IMR-90 (cell line): ENCODE measurements at regions not wholly inside any gene's neighbourhood (a gene's known extent, or its start where the extent isn't known, plus 50 kb on each side); places are given as distances from the start of the nearest gene placed in this dataset.

Experiments used
- ATAC-seq: fragments of 200-7000 bp; cut with Tn5 transposase; 2 replicates; pipeline ENCODE4 v1.9.1; 2020; ENCODE audit warnings: low read depth, mild to moderate bottlenecking, moderate library complexity
- BruUV-seq: library from RNA; stranded (reverse); fragments of 400-500 nt; replicated peaks from 2 replicates; lab custom pipeline; 2021; lab: Mats Ljungman, UMichigan
- CTCF ChIA-PET: fragments of 300-600 bp; formaldehyde crosslinking; extraction: SDS; loops from one replicate; lab custom pipeline; 2021; ENCODE audit warnings: antibody characterized with exemption; lab: Yijun Ruan, JAX
- POLR2A ChIA-PET: fragments of 300-600 bp; sonication (Branson Sonifier 250); formaldehyde crosslinking; loops from one replicate; lab custom pipeline; 2022; ENCODE audit warnings: antibody characterized with exemption; ENCODE audit not compliant: unreplicated experiment; lab: Charles Lee
- DNase-seq: peaks from one replicate; pipeline ENCODE4 v3.0.0; 2013
- H2AFZ ChIP-seq: replicated peaks from 2 replicates; pipeline ENCODE3; 2013; ENCODE audit warnings: low read length, mild to moderate bottlenecking; ENCODE audit not compliant: poor library complexity
- H2AK5ac ChIP-seq: 2 replicates; pipeline ENCODE4 v1.6.1; 2013; ENCODE audit warnings: low read depth, low read length, inconsistent platforms
- H2AK9ac ChIP-seq: replicated peaks from 2 replicates; pipeline ENCODE3; 2013; ENCODE audit warnings: mild to moderate bottlenecking, low read depth, low read length, moderate library complexity; ENCODE audit not compliant: poor library complexity
- H2BK120ac ChIP-seq: 2 replicates; pipeline ENCODE4 v1.6.1; 2013; ENCODE audit warnings: low read depth, low read length, inconsistent platforms
- H2BK15ac ChIP-seq: 3 replicates; pipeline ENCODE4 v1.6.1; 2013; ENCODE audit warnings: low read depth, low read length, inconsistent platforms
- H2BK20ac ChIP-seq: 2 replicates; pipeline ENCODE4 v1.6.1; 2013; ENCODE audit warnings: low read depth, mild to moderate bottlenecking, inconsistent platforms, low read length, moderate library complexity
- H2BK5ac ChIP-seq: 2 replicates; pipeline ENCODE4 v1.6.1; 2013; ENCODE audit warnings: mild to moderate bottlenecking, low read depth, low read length, inconsistent platforms; ENCODE audit not compliant: poor library complexity, severe bottlenecking
- H3K14ac ChIP-seq: replicated peaks from 2 replicates; pipeline ENCODE4 v1.6.1; 2013; ENCODE audit warnings: low read depth, low read length, inconsistent platforms
- H3K18ac ChIP-seq: 2 replicates; pipeline ENCODE4 v1.6.1; 2013; ENCODE audit warnings: low read depth, low read length, control low read depth
- H3K23ac ChIP-seq: 2 replicates; pipeline ENCODE4 v1.6.1; 2013; ENCODE audit warnings: low read depth, low read length, inconsistent platforms
- H3K27ac ChIP-seq: 2 replicates; pipeline ENCODE4 v1.5.1; 2013; ENCODE audit warnings: mild to moderate bottlenecking, control low read depth, low read length; ENCODE audit not compliant: insufficient read depth
- H3K27me3 ChIP-seq: 2 replicates; pipeline ENCODE4 v1.6.1; 2013; ENCODE audit warnings: low read length; ENCODE audit not compliant: control insufficient read depth, insufficient read depth
- H3K36me3 ChIP-seq: 2 replicates; pipeline ENCODE4 v1.6.1; 2013; ENCODE audit warnings: low read length, mixed read lengths; ENCODE audit not compliant: control insufficient read depth, insufficient read depth
- H3K4ac ChIP-seq: 2 replicates; pipeline ENCODE4 v1.6.1; 2013; ENCODE audit warnings: low read depth, low read length, inconsistent platforms
- H3K4me1 ChIP-seq: 2 replicates; pipeline ENCODE4 v1.6.1; 2013; ENCODE audit warnings: low read length, mixed read lengths; ENCODE audit not compliant: control insufficient read depth, insufficient read depth
- H3K4me2 ChIP-seq: 2 replicates; pipeline ENCODE4 v1.6.1; 2013; ENCODE audit warnings: low read depth, mild to moderate bottlenecking, control low read depth, low read length, moderate library complexity
- H3K4me3 ChIP-seq: 2 replicates; pipeline ENCODE4 v1.5.1; 2013; ENCODE audit warnings: low read depth, mild to moderate bottlenecking, control low read depth, low read length, moderate library complexity; ENCODE audit not compliant: insufficient read depth
- H3K56ac ChIP-seq: 2 replicates; pipeline ENCODE4 v1.6.1; 2013; ENCODE audit warnings: low read length, inconsistent platforms; ENCODE audit not compliant: insufficient read depth; ENCODE audit errors: extremely low read depth
- H3K79me1 ChIP-seq, 2 experiments: 2 replicates each; pipeline ENCODE4 v1.6.1; 2013; ENCODE audit warnings: low read length in 2 of 2, inconsistent platforms in 1 of 2, low read depth in 1 of 2
- H3K9ac ChIP-seq: 2 replicates; pipeline ENCODE4 v1.6.1; 2013; ENCODE audit warnings: low read depth, low read length, control low read depth
- H3K9me1 ChIP-seq: 2 replicates; pipeline ENCODE4 v1.6.1; 2013; ENCODE audit warnings: low read length, inconsistent platforms; ENCODE audit not compliant: insufficient read depth
- H3K9me3 ChIP-seq: 2 replicates; pipeline ENCODE4 v1.6.1; 2013; ENCODE audit warnings: low read length; ENCODE audit not compliant: control insufficient read depth, insufficient read depth
- H4K20me1 ChIP-seq: 2 replicates; pipeline ENCODE4 v1.6.1; 2013; ENCODE audit warnings: low read length, inconsistent platforms; ENCODE audit not compliant: insufficient read depth
- H4K5ac ChIP-seq: 2 replicates; pipeline ENCODE4 v1.6.1; 2013; ENCODE audit warnings: mild to moderate bottlenecking, low read depth, low read length, control low read depth
- H4K8ac ChIP-seq, 2 experiments: 2 replicates each; pipeline ENCODE4 v1.6.1; 2013; ENCODE audit warnings: low read depth in 2 of 2, low read length in 2 of 2, control low read depth in 1 of 2, inconsistent platforms in 1 of 2
- H4K91ac ChIP-seq: 2 replicates; pipeline ENCODE4 v1.6.1; 2013; ENCODE audit warnings: low read depth, low read length, inconsistent platforms; ENCODE audit not compliant: insufficient read depth
- BHLHE40 ChIP-seq: fragments of 150-350 bp; IDR thresholded peaks from 2 replicates; pipeline ENCODE4 v1.6.1; 2016; ENCODE audit warnings: mild to moderate bottlenecking, low read depth, low read length
- CEBPB ChIP-seq: IDR thresholded peaks from 2 replicates; pipeline ENCODE4 v1.6.1; 2012; ENCODE audit warnings: low read depth, low read length, improper control_type of control experiment
- CHD1 ChIP-seq: IDR thresholded peaks from 2 replicates; pipeline ENCODE4 v1.6.1; 2012; ENCODE audit warnings: low read depth, low read length, improper control_type of control experiment
- FOS ChIP-seq: fragments of 150-350 bp; IDR thresholded peaks from 2 replicates; pipeline ENCODE4 v1.6.1; 2016; ENCODE audit warnings: low read depth, low read length
- MAZ ChIP-seq: IDR thresholded peaks from 2 replicates; pipeline ENCODE4 v1.6.1; 2012; ENCODE audit warnings: low read depth, mild to moderate bottlenecking, low read length, improper control_type of control experiment, moderate library complexity, borderline replicate concordance
- MXI1 ChIP-seq: IDR thresholded peaks from 2 replicates; pipeline ENCODE4 v1.6.1; 2012; ENCODE audit warnings: low read depth, mild to moderate bottlenecking, low read length, moderate library complexity, borderline replicate concordance
- POLR2A ChIP-seq: IDR thresholded peaks from 2 replicates; pipeline ENCODE4 v1.6.1; 2012; ENCODE audit warnings: mild to moderate bottlenecking, low read depth, low read length
- RCOR1 ChIP-seq: IDR thresholded peaks from 2 replicates; pipeline ENCODE4 v1.6.1; 2012; ENCODE audit warnings: mild to moderate bottlenecking, low read length, improper control_type of control experiment; ENCODE audit not compliant: insufficient replicate concordance
- RFX5 ChIP-seq: IDR thresholded peaks from 2 replicates; pipeline ENCODE4 v1.8.0; 2012; ENCODE audit warnings: low read depth, mild to moderate bottlenecking, low read length, moderate library complexity
- SMC3 ChIP-seq: fragments of 150-350 bp; IDR thresholded peaks from 2 replicates; pipeline ENCODE4 v1.6.1; 2016; ENCODE audit warnings: low read depth, mild to moderate bottlenecking, antibody characterized with exemption, low read length, moderate library complexity
- WGBS, 2 experiments: methylation state at CpG; one replicate each; pipeline versions ENCODE4 v1.1.5 to v1.1.7; 2013; ENCODE audit warnings: missing lambda C conversion rate in 2 of 2; ENCODE audit not compliant: insufficient read length in 1 of 2; ENCODE audit errors: extremely low coverage in 2 of 2; 5-methylcytosine and 5-hydroxymethylcytosine counted together
- dilution Hi-C: fragments of 300-500 bp; cut with HindIII; formaldehyde crosslinking; loops from one replicate; pipeline ENCODE4 v1.14.3; 2018; ENCODE audit warnings: low sequenced_read_pairs; ENCODE audit not compliant: unreplicated experiment
- in situ Hi-C: fragments of 300-500 bp; cut with MboI; formaldehyde crosslinking; loops from 3 replicates; pipeline ENCODE4 v1.14.3; 2019; ENCODE audit warnings: low sequenced_read_pairs, inconsistent platforms, mixed read lengths
- intact Hi-C: fragments of 100-400 bp; cut with micrococcal nuclease; formaldehyde crosslinking; loops from 2 replicates; pipeline ENCODE4 v1.10.0; 2022
- TF ChIP-seq, protein P1 (sequence below): fragments of 150-350 bp; IDR thresholded peaks from 2 replicates; pipeline ENCODE4 v1.6.1; 2016; ENCODE audit warnings: low read depth, mild to moderate bottlenecking, low read length, moderate library complexity, borderline replicate concordance
- TF ChIP-seq, protein P2 (sequence below): fragments of 150-350 bp; IDR thresholded peaks from 2 replicates; pipeline ENCODE4 v1.6.1; 2017; ENCODE audit warnings: mild to moderate bottlenecking, antibody characterized with exemption, low read length, low read depth
- TF ChIP-seq, protein P3 (sequence below): conservative IDR thresholded peaks from 2 replicates; pipeline ENCODE4 v1.5.1; 2012; ENCODE audit warnings: mild to moderate bottlenecking, low read depth, low read length, improper control_type of control experiment

DNA sequence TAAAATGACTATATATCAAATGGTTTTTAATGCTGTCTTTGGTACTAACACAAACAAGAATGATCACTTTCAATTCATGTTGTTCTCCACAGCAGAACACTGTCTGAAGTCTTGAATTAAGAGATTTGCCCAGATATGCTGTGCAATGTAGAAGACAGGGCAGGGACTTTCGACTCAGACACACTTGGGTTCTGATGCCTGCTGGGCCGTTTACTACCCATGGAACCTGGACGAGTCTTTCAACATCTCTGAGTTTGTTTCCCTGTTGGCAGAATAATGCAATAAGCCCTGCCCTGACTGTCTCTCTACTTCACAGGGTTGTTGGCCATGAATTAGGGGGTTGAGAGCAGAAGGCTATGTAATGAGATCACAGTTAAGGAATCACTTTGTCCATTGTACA lies 162.6 kb upstream of the TMPO start:
- H3K4me1 ChIP-seq: no peaks in the 10 kb centered on the region
- H3K27me3 ChIP-seq: no peaks in the 10 kb centered on the region
- no peak overlapping the region for H2BK5ac ChIP-seq
- no peak overlapping the region for H2BK15ac ChIP-seq
- H3K79me1 ChIP-seq: no peaks in the 10 kb centered on the region
- no peak overlapping the region for H4K5ac ChIP-seq
- no peak overlapping the region for H3K18ac ChIP-seq
- no peak for DNase-seq
- WGBS, 2 experiments: no CpG with 5 or more reads among the region's 3 CpGs
- H3K36me3 ChIP-seq: no peaks in the 10 kb centered on the region
- no peak overlapping the region for H2AK5ac ChIP-seq
- H2AK9ac ChIP-seq: no peak overlapping the region
- CTCF ChIA-PET: interaction anchor here (1.2 kb wide), 1 partner anchor 9 kb away, joined by 5 read pairs; no protein-coding TSS in a partner anchor
- H3K27ac ChIP-seq: no peak overlapping the region
- H3K23ac ChIP-seq: no peak overlapping the region
- no peaks in the 10 kb centered on the region for H3K9me1 ChIP-seq
- no peak overlapping the region for H2AFZ ChIP-seq
- H3K4me3 ChIP-seq: no peak overlapping the region
- no peaks in the 10 kb centered on the region for H3K9me3 ChIP-seq
- H3K4me2 ChIP-seq: no peak overlapping the region; the same call in 1 of the 2 replicates
- H4K91ac ChIP-seq: no peak overlapping the region
- H4K20me1 ChIP-seq: no peaks in the 10 kb centered on the region
- no peak overlapping the region for H2BK120ac ChIP-seq
- ATAC-seq: peak; percentile 21; the same call in 1 of the 2 replicates
- H3K9ac ChIP-seq: no peak overlapping the region
- intact Hi-C loops: no loop called here
- H4K8ac ChIP-seq: no peak overlapping the region
- in situ Hi-C loops: no loop called here
- TF ChIP-seq BHLHE40: no peak
- TF ChIP-seq, protein P1, sequence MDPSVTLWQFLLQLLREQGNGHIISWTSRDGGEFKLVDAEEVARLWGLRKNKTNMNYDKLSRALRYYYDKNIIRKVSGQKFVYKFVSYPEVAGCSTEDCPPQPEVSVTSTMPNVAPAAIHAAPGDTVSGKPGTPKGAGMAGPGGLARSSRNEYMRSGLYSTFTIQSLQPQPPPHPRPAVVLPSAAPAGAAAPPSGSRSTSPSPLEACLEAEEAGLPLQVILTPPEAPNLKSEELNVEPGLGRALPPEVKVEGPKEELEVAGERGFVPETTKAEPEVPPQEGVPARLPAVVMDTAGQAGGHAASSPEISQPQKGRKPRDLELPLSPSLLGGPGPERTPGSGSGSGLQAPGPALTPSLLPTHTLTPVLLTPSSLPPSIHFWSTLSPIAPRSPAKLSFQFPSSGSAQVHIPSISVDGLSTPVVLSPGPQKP: no peak
- TF ChIP-seq CHD1: no peak
- TF ChIP-seq RFX5: no peak
- no peak for TF ChIP-seq MXI1
- TF ChIP-seq RCOR1: no peak
- no peak for TF ChIP-seq MAZ
- TF ChIP-seq, protein P2, sequence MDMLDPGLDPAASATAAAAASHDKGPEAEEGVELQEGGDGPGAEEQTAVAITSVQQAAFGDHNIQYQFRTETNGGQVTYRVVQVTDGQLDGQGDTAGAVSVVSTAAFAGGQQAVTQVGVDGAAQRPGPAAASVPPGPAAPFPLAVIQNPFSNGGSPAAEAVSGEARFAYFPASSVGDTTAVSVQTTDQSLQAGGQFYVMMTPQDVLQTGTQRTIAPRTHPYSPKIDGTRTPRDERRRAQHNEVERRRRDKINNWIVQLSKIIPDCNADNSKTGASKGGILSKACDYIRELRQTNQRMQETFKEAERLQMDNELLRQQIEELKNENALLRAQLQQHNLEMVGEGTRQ: no peak
- TF ChIP-seq CEBPB: no peak
- TF ChIP-seq FOS: no peak
- no peak for TF ChIP-seq POLR2A
- TF ChIP-seq SMC3: no peak
- TF ChIP-seq, protein P3, sequence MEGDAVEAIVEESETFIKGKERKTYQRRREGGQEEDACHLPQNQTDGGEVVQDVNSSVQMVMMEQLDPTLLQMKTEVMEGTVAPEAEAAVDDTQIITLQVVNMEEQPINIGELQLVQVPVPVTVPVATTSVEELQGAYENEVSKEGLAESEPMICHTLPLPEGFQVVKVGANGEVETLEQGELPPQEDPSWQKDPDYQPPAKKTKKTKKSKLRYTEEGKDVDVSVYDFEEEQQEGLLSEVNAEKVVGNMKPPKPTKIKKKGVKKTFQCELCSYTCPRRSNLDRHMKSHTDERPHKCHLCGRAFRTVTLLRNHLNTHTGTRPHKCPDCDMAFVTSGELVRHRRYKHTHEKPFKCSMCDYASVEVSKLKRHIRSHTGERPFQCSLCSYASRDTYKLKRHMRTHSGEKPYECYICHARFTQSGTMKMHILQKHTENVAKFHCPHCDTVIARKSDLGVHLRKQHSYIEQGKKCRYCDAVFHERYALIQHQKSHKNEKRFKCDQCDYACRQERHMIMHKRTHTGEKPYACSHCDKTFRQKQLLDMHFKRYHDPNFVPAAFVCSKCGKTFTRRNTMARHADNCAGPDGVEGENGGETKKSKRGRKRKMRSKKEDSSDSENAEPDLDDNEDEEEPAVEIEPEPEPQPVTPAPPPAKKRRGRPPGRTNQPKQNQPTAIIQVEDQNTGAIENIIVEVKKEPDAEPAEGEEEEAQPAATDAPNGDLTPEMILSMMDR: no peak
- H3K56ac ChIP-seq: no peak overlapping the region
- no peak overlapping the region for H2BK20ac ChIP-seq
- H3K4ac ChIP-seq: no peak overlapping the region
- dilution Hi-C loops: no loop called here
- no TSS peak for BruUV-seq
- H3K14ac ChIP-seq: no peak overlapping the region
- POLR2A ChIA-PET: no interaction called here
